Lower leg skin (tissue), 3 donors: ENCODE measurements at regions not wholly inside any gene's neighbourhood (a gene's known extent, or its start where the extent isn't known, plus 50 kb on each side); places are given as distances from the start of the nearest gene placed in this dataset.

Experiments used
- POLR2A ChIP-seq, 2 donors: fragments of 450-650 bp; IDR thresholded peaks; one replicate each; pipeline ENCODE4 v1.6.1; 2016 to 2017; ENCODE audit warnings: antibody characterized with exemption in 2 of 2, mild to moderate bottlenecking in 1 of 2, moderate library complexity in 1 of 2
- TF ChIP-seq, protein P1 (sequence below), 3 donors: fragments of 450-650 bp; IDR thresholded peaks; one replicate each; pipeline ENCODE4 v1.5.1; 2016; ENCODE audit warnings: antibody characterized with exemption in 3 of 3, mild to moderate bottlenecking in 3 of 3, moderate library complexity in 2 of 3

DNA sequence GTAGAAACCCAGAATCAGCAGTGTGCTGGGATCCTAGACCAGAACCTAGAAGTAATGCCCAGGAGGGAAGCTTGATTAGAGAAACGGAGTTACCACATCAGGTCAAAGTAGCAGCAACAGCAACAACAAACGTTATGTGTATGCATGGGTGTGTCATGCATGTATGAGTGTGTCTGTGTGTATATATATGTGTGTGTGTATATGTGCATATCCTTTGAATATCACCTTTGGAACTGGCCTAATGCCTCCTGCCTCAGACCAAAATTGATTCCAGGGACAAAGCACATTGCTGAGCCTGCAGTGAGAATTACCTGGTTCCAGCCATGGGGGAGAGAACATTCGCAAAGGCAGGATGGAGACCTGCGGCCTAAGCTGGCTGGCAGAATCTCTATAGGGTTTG, 55.9 kb downstream of the MAP10 start:
- TF ChIP-seq POLR2A (IDR thresholded peaks at IDR 0.05), result no peak
- TF ChIP-seq, protein P1, sequence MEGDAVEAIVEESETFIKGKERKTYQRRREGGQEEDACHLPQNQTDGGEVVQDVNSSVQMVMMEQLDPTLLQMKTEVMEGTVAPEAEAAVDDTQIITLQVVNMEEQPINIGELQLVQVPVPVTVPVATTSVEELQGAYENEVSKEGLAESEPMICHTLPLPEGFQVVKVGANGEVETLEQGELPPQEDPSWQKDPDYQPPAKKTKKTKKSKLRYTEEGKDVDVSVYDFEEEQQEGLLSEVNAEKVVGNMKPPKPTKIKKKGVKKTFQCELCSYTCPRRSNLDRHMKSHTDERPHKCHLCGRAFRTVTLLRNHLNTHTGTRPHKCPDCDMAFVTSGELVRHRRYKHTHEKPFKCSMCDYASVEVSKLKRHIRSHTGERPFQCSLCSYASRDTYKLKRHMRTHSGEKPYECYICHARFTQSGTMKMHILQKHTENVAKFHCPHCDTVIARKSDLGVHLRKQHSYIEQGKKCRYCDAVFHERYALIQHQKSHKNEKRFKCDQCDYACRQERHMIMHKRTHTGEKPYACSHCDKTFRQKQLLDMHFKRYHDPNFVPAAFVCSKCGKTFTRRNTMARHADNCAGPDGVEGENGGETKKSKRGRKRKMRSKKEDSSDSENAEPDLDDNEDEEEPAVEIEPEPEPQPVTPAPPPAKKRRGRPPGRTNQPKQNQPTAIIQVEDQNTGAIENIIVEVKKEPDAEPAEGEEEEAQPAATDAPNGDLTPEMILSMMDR (IDR thresholded peaks at IDR 0.05), result no peak
